H9 (cell line): ENCODE measurements at regions not wholly inside any gene's neighbourhood (a gene's known extent, or its start where the extent isn't known, plus 50 kb on each side); places are given as distances from the start of the nearest gene placed in this dataset.

ENCODE experiments used
- DNase-seq: peaks from one replicate; pipeline ENCODE4 v3.0.0-alpha.2; 2017
- H2AFZ ChIP-seq: one replicate; pipeline ENCODE4 v1.6.1; 2013; ENCODE audit warnings: mild to moderate bottlenecking, low read length, control low read depth, moderate library complexity
- H2AK5ac ChIP-seq: 2 replicates; pipeline ENCODE4 v1.6.1; 2013; ENCODE audit warnings: low read length, control low read depth, mixed read lengths; ENCODE audit not compliant: insufficient read length
- H2BK120ac ChIP-seq: one replicate; pipeline ENCODE4 v1.6.1; 2013; ENCODE audit warnings: low read depth, mild to moderate bottlenecking, low read length, control low read depth, inconsistent platforms; ENCODE audit not compliant: poor library complexity, severe bottlenecking
- H2BK12ac ChIP-seq: 2 replicates; pipeline ENCODE4 v1.6.1; 2013; ENCODE audit warnings: low read length, control low read depth, mixed read lengths, low read depth; ENCODE audit not compliant: insufficient read length
- H2BK15ac ChIP-seq: 2 replicates; pipeline ENCODE4 v1.6.1; 2013; ENCODE audit warnings: low read depth, low read length, control low read depth
- H2BK20ac ChIP-seq: one replicate; pipeline ENCODE4 v1.6.1; 2013; ENCODE audit warnings: low read depth, mild to moderate bottlenecking, low read length, control low read depth, inconsistent platforms; ENCODE audit not compliant: poor library complexity, severe bottlenecking
- H2BK5ac ChIP-seq: 2 replicates; pipeline ENCODE4 v1.6.1; 2013; ENCODE audit warnings: low read length, control low read depth, mixed read lengths; ENCODE audit not compliant: insufficient read length
- H3K14ac ChIP-seq: 2 replicates; pipeline ENCODE4 v1.6.1; 2013; ENCODE audit warnings: low read length, control low read depth; ENCODE audit not compliant: insufficient read depth
- H3K18ac ChIP-seq: 2 replicates; pipeline ENCODE4 v1.6.1; 2013; ENCODE audit warnings: low read depth, mild to moderate bottlenecking, mixed read lengths, low read length, control low read depth; ENCODE audit not compliant: insufficient read length
- H3K23ac ChIP-seq: 2 replicates; pipeline ENCODE4 v1.6.1; 2013; ENCODE audit warnings: low read length, control low read depth, mixed read lengths, low read depth; ENCODE audit not compliant: insufficient read length
- H3K23me2 ChIP-seq: 2 replicates; pipeline ENCODE4 v1.6.1; 2013; ENCODE audit warnings: low read depth, mild to moderate bottlenecking, mixed read lengths, low read length, control low read depth; ENCODE audit not compliant: insufficient read length, poor library complexity, severe bottlenecking
- H3K27ac ChIP-seq: 2 replicates; pipeline ENCODE4 v1.5.1; 2013; ENCODE audit warnings: low read length, control low read depth, mixed read lengths, low read depth; ENCODE audit not compliant: insufficient read length
- H3K27me3 ChIP-seq: 2 replicates; pipeline ENCODE4 v1.6.1; 2013; ENCODE audit warnings: low read length, control low read depth, inconsistent platforms; ENCODE audit not compliant: insufficient read depth
- H3K4ac ChIP-seq: 2 replicates; pipeline ENCODE4 v1.6.1; 2013; ENCODE audit warnings: low read depth, mild to moderate bottlenecking, control low read depth, inconsistent platforms, low read length, moderate library complexity
- H3K4me1 ChIP-seq: 2 replicates; pipeline ENCODE4 v1.6.1; 2013; ENCODE audit warnings: low read length, control low read depth, inconsistent platforms; ENCODE audit not compliant: insufficient read depth
- H3K4me2 ChIP-seq: 2 replicates; pipeline ENCODE4 v1.6.1; 2013; ENCODE audit warnings: low read length, control low read depth, mixed read lengths; ENCODE audit not compliant: insufficient read length, insufficient read depth
- H3K56ac ChIP-seq: 2 replicates; pipeline ENCODE4 v1.6.1; 2013; ENCODE audit warnings: low read depth, mild to moderate bottlenecking, mixed read lengths, low read length, control low read depth; ENCODE audit not compliant: insufficient read length
- H3K79me1 ChIP-seq: 2 replicates; pipeline ENCODE4 v1.6.1; 2013; ENCODE audit warnings: low read depth, mild to moderate bottlenecking, moderate library complexity, low read length, control low read depth, inconsistent platforms; ENCODE audit not compliant: insufficient read depth, poor library complexity, severe bottlenecking
- H3K79me2 ChIP-seq: 2 replicates; pipeline ENCODE4 v1.6.1; 2013; ENCODE audit warnings: low read length, control low read depth, inconsistent platforms; ENCODE audit not compliant: insufficient read depth
- H3K9ac ChIP-seq: 2 replicates; pipeline ENCODE4 v1.6.1; 2013; ENCODE audit warnings: low read length, control low read depth, mixed read lengths; ENCODE audit not compliant: insufficient read length; ENCODE audit errors: extremely low read depth
- H3K9me3 ChIP-seq: one replicate; pipeline ENCODE4 v1.6.1; 2013; ENCODE audit warnings: low read depth, low read length, inconsistent platforms; ENCODE audit not compliant: control insufficient read depth
- H3T11ph ChIP-seq: one replicate; pipeline ENCODE4 v1.6.1; 2013; ENCODE audit warnings: mild to moderate bottlenecking, low read length, control low read depth, inconsistent platforms
- H4K20me1 ChIP-seq: one replicate; pipeline ENCODE4 v1.6.1; 2013; ENCODE audit not compliant: control insufficient read depth, insufficient read length, insufficient read depth
- H4K5ac ChIP-seq: 2 replicates; pipeline ENCODE4 v1.6.1; 2013; ENCODE audit warnings: low read depth, mild to moderate bottlenecking, mixed read lengths, low read length, control low read depth; ENCODE audit not compliant: insufficient read length
- H4K8ac ChIP-seq: replicated peaks from 2 replicates; pipeline ENCODE4 v1.6.1; 2013; ENCODE audit warnings: low read length, control low read depth, mixed read lengths, low read depth; ENCODE audit not compliant: insufficient read length
- H4K91ac ChIP-seq: 2 replicates; pipeline ENCODE4 v1.6.1; 2013; ENCODE audit warnings: low read depth, mild to moderate bottlenecking, moderate library complexity, mixed read lengths, low read length, control low read depth; ENCODE audit not compliant: insufficient read length
- H3K27ac Mint-ChIP-seq, 3 experiments: 2 replicates in 2 of 3; 3 replicates in 1 of 3; pipeline ENCODE4 v1.8.0; 2020 to 2021; ENCODE audit warnings: mixed read lengths in 3 of 3, mild to moderate bottlenecking in 1 of 3, moderate library complexity in 1 of 3
- H3K27me3 Mint-ChIP-seq: 2 replicates; pipeline ENCODE4 v1.8.0; 2021; ENCODE audit warnings: low read depth, mild to moderate bottlenecking, moderate library complexity, mixed read lengths
- H3K36me3 Mint-ChIP-seq, 3 experiments: 2 replicates in 2 of 3; 3 replicates in 1 of 3; pipeline ENCODE4 v1.8.0; 2020 to 2021; ENCODE audit warnings: low read depth in 3 of 3, mixed read lengths in 3 of 3; ENCODE audit not compliant: insufficient read depth in 1 of 3
- H3K4me1 Mint-ChIP-seq, 2 experiments: 2 replicates each; pipeline ENCODE4 v1.8.0; 2020; ENCODE audit warnings: mixed read lengths in 2 of 2
- H3K4me3 Mint-ChIP-seq, 2 experiments: 2 replicates in 1 of 2; 3 replicates in 1 of 2; pipeline ENCODE4 v1.8.0; 2020 to 2021; ENCODE audit warnings: mild to moderate bottlenecking in 2 of 2, mixed read lengths in 2 of 2, moderate library complexity in 1 of 2
- H3K9me3 Mint-ChIP-seq, 2 experiments: 2 replicates in 1 of 2; 3 replicates in 1 of 2; pipeline ENCODE4 v1.8.0; 2020; ENCODE audit warnings: mild to moderate bottlenecking in 2 of 2, mixed read lengths in 2 of 2, moderate library complexity in 1 of 2
- CTCF ChIP-seq: fragments of 200-600 bp; sonication (generic); conservative IDR thresholded peaks from 3 replicates; pipeline ENCODE4 v1.8.0; 2021; ENCODE audit warnings: antibody characterized with exemption, mild to moderate bottlenecking
- WGBS: extraction: QIAGEN DNeasy Blood & Tissue Kit; methylation state at CpG from one replicate; pipeline ENCODE4 v1.1.7; 2013; ENCODE audit warnings: missing lambda C conversion rate, low lambda C conversion rate, mixed read lengths; ENCODE audit not compliant: insufficient read length; ENCODE audit errors: extremely low coverage; 5-methylcytosine and 5-hydroxymethylcytosine counted together

- H2BK12ac ChIP-seq, result no peak overlapping the region
- H3K56ac ChIP-seq, result no peak overlapping the region
- H4K8ac ChIP-seq, result no peak overlapping the region
- no peak overlapping the region; a peak in 1 of 7 replicates for H3K27ac Mint-ChIP-seq
- H4K91ac ChIP-seq, result no peak overlapping the region
- H3K4me1 ChIP-seq, result no peaks in the 10 kb centered on the region
- no peak overlapping the region for H2BK120ac ChIP-seq
- no peaks in the 10 kb centered on the region for H3K23me2 ChIP-seq
- no peak overlapping the region for H2BK20ac ChIP-seq
- no peaks in the 10 kb centered on the region; the same call in 1 of the 2 replicates for H3K27me3 Mint-ChIP-seq
- H3K4me2 ChIP-seq, result no peak overlapping the region
- H4K20me1 ChIP-seq, result no peaks in the 10 kb centered on the region
- H3K14ac ChIP-seq, result no peak overlapping the region
- DNase-seq, result no peak
- WGBS, result no CpG with 5 or more reads among the region's 5 CpGs
- no peak overlapping the region for H2AFZ ChIP-seq
- H3K27me3 ChIP-seq, result no peaks in the 10 kb centered on the region
- H3K36me3 Mint-ChIP-seq, result no peaks in the 10 kb centered on the region
- H3K79me2 ChIP-seq, result no peaks in the 10 kb centered on the region
- H3K18ac ChIP-seq, result no peak overlapping the region
- H3K4me3 Mint-ChIP-seq, result no peak overlapping the region
- no peak for TF ChIP-seq CTCF
- H3K23ac ChIP-seq, result no peak overlapping the region
- no peak overlapping the region for H3K4ac ChIP-seq
- H3K9me3 Mint-ChIP-seq, result peaks cover 0 to 4% of the 10 kb centered on the region in 2 experiments; a peak in 1 of 5 replicates
- H3K9me3 ChIP-seq, result no peaks in the 10 kb centered on the region
- H2AK5ac ChIP-seq, result no peak overlapping the region
- H2BK5ac ChIP-seq, result no peak overlapping the region
- no peak overlapping the region for H3K9ac ChIP-seq
- no peak overlapping the region for H3T11ph ChIP-seq
- no peak overlapping the region for H4K5ac ChIP-seq
- no peak overlapping the region for H3K27ac ChIP-seq
- H3K4me1 Mint-ChIP-seq, result peaks cover 8 to 10% of the 10 kb centered on the region in 2 experiments
- H3K79me1 ChIP-seq, result no peaks in the 10 kb centered on the region
- H2BK15ac ChIP-seq, result no peak overlapping the region
These were observed 108.3 kb downstream of the HNRNPLL start for GRCh38 chr2:38494394-38494793.
